ENCODE measurements at regions not wholly inside any gene's neighbourhood (a gene's known extent, or its start where the extent isn't known, plus 50 kb on each side); places are given as distances from the start of the nearest gene placed in this dataset.
"Not testable (repeated sequence)": the region's sequence is repeated elsewhere in the genome, so short reads cannot be mapped to it uniquely, and the experiment has no call there.

DNA sequence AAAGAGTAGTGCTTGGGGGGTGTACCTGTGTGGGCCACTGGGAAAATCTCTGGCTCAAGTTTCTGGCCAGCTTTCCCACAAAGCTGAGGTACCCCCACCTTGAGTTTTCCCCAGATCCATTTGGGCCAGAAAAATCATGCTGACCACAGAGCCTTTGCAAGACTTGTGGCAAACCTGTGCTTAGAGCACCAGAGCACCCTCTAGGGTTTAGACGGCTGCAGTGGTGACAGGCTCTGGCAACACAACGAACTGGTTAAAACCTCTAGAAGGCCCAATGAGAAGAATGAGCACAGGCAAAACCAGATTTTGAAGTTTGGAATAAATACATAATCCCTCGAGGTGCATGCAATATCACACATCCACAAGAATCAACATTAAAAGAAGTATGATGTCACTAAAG is 290.7 kb upstream of the FOLH1 start:
- Mint-ChIP-seq H3K4me3 (no peak overlapping the region), H3K4me1 (no peaks in the 10 kb centered on the region), H3K36me3 (no peaks in the 10 kb centered on the region), H3K9me3 (peaks cover 6% of the 10 kb centered on the region), H3K27ac (no peak overlapping the region), H3K27me3 (no peaks in the 10 kb centered on the region)
- ATAC-seq = no peak

DNA sequence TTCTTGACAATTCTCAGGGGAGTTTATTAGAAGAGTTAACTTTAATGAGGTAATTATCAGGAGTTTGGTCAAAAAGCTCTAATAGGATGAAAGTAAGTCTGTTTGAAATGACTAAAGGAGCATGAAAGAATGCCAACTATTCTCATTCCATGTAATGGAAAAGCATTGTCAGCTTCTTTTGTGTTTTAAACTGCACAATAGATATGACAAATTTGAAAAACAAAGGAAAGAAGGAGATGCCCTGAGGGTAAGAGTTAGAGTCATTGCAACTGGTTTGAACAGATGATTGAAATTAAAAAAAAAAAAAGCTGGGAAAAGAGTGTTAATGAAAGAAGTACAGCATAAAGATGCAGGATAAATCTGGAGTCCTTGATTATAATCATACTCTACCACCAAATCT is 296.8 kb upstream of the FOLH1 start:
- peaks cover 6% of the 10 kb centered on the region for H3K9me3 Mint-ChIP-seq
- no peaks in the 10 kb centered on the region for H3K4me1 Mint-ChIP-seq
- ATAC-seq = no peak
- H3K27me3 Mint-ChIP-seq = no peaks in the 10 kb centered on the region
- H3K36me3 Mint-ChIP-seq = no peaks in the 10 kb centered on the region
- H3K27ac Mint-ChIP-seq = no peak overlapping the region
- H3K4me3 Mint-ChIP-seq = no peak overlapping the region

DNA sequence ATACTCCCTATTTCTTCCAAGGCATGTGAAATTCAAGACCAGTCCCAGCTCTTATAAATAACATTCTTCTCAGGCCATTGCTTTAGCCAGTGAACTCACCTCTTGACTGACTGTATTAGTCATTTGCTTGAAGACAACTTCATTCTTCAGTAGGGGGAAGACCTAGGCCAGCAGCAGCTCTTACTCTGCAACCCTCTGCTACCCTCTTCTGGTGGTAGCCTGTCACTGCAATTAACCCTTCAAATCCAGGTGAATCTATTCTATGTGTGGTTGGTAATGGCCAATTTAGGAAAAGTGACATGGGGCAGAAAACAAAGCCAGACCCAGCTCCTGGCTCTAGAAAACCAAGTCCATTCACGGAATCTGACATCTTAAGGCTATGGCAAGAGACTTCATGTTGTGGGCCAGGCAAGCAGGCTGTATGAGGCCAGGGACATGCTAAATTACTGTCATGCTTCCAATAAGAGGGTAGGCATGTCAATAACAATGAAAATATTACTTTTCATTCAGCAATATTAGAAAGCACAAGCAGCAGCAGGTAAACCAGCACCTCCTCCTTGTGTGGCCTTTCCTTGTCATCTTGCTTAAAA is 317.9 kb upstream of the FOLH1 start:
- not testable (repeated sequence) for H3K27me3 Mint-ChIP-seq, H3K4me1 Mint-ChIP-seq, H3K9me3 Mint-ChIP-seq, H3K36me3 Mint-ChIP-seq, H3K4me3 Mint-ChIP-seq, H3K27ac Mint-ChIP-seq
- ATAC-seq = peak; percentile 67

DNA sequence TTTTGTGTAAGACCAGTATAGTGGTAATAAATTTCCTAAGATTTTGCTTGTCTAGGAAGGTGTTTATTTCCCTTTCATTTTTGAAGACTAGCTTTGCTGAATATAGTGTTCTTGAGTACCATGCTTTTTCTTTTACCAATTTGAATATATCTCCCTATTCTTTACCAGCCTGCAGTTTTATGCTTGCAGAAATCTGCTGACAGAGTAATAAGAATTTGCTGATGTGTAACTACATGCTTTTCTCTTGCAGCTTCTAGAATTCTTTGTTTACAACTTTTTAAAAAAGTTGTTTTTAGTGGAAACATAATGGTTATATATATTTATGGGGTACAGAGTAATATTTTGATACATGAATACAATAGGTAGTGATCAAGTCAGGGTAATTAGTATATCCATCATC is 324.8 kb upstream of the FOLH1 start:
- Mint-ChIP-seq H3K9me3 (peaks cover 7% of the 10 kb centered on the region), H3K36me3 (no peaks in the 10 kb centered on the region), H3K27ac (no peak overlapping the region), H3K4me3 (no peak overlapping the region), H3K4me1 (no peaks in the 10 kb centered on the region), H3K27me3 (no peaks in the 10 kb centered on the region)
- no peak for ATAC-seq

DNA sequence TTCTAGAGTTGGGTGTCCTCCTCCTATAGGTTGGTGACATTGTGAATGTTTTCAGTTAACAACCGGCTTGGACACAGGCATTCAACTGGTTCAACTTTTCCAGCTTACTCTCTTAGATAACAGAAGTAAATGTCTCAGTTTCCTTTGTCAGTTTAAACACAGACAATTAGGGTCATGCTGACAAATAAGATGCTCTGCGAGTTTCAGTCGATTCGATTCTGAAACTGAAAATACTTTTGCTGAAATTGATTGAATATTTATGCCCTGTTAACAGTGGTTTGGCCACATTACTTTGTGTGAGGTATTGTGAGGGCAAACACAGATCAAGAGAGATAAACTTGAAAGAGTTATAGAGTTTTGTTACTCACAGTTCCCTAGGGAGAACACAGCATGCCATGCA is 330.5 kb upstream of the FOLH1 start:
- not testable (repeated sequence) for H3K27ac Mint-ChIP-seq, H3K4me1 Mint-ChIP-seq, H3K4me3 Mint-ChIP-seq, H3K27me3 Mint-ChIP-seq, H3K36me3 Mint-ChIP-seq, ATAC-seq, H3K9me3 Mint-ChIP-seq

DNA sequence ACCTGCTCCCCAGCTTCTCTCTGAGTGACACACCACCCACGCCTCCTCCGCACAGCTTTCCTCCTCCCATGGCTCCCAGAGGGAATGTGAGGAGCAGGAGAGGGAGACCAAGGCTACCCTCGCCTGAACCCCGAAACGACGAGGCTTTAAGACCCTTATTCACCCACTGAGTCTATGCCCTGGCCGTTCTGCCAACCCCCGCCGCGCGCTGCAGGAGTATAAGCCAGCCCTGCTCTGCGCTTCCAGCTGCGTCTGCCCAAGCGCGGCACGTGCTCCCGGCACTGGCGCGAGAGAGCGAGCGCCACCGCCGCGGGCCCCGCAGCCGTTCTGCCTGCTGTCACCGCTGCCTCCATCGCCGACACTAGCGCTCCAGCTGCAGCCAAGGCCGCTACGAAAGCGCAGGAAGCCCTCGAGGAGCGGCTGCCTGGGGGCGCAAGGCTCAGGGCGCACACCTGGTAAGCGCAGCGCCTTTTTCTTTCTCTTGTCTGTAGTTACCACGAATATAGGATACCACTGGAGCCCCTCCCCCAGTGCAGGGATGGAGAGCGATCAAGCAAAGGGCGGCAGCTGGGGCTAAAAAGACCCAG is 350.0 kb upstream of the FOLH1 start:
- H3K27ac Mint-ChIP-seq, H3K9me3 Mint-ChIP-seq, H3K4me3 Mint-ChIP-seq, ATAC-seq, H3K36me3 Mint-ChIP-seq, H3K4me1 Mint-ChIP-seq: not testable (repeated sequence)
- peaks cover 18% of the 10 kb centered on the region for H3K27me3 Mint-ChIP-seq

DNA sequence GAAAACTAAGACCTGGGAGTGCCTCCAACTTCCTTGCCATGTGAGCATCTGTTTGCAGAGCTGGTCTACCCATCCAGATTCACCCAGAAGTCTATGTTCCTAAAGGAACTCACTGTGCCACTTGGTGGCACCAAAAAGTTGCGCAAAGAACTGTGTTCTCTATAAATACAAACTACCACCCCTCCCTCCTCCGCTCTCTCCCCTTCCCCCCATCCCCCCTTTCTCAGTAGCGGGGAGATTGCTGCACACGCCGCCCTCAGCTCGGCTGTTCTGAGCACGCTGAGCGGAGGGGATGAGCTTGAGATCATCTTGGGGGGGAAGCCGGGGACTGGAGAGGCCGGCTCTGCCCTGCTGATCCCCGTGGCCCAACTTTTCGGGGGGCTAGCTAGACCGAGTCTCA is 352.2 kb upstream of the FOLH1 start:
- H3K9me3 Mint-ChIP-seq, H3K36me3 Mint-ChIP-seq, ATAC-seq, H3K27ac Mint-ChIP-seq, H3K4me1 Mint-ChIP-seq, H3K4me3 Mint-ChIP-seq: not testable (repeated sequence)
- H3K27me3 Mint-ChIP-seq = peaks cover 18% of the 10 kb centered on the region

DNA sequence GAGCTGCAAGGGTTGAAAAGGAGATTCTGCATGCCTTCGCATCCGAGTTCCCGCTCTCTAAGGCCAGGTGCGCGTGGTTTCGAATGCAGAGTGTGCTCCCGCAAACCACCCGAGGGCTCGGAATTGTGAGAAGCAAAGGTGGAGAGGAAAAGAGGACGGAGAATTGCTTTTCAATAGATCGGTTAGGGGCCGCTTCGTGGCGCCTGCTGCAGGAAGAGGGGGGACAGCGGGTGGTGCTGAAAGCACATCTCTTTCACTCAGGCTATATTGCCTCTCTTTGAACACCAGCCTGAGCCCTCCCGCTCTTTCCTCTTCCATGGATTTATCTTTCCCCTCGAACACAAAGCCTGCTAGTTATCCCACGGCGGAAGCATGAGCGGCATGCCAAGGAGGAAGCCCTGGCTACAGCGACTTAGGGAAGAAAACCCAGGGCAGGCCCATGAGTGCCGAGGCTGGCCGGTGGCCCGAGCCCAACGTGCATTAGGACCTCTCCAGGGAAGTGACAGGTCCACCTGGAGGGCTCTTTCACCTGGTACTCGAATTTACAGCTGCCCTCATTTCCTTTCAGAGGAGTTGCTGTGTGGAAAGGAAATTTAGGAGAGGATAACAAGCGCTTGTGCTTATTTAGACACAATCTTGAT is 353.0 kb upstream of the FOLH1 start:
- peaks cover 18% of the 10 kb centered on the region for H3K27me3 Mint-ChIP-seq
- not testable (repeated sequence) for H3K4me1 Mint-ChIP-seq, ATAC-seq, H3K9me3 Mint-ChIP-seq, H3K36me3 Mint-ChIP-seq, H3K27ac Mint-ChIP-seq, H3K4me3 Mint-ChIP-seq

DNA sequence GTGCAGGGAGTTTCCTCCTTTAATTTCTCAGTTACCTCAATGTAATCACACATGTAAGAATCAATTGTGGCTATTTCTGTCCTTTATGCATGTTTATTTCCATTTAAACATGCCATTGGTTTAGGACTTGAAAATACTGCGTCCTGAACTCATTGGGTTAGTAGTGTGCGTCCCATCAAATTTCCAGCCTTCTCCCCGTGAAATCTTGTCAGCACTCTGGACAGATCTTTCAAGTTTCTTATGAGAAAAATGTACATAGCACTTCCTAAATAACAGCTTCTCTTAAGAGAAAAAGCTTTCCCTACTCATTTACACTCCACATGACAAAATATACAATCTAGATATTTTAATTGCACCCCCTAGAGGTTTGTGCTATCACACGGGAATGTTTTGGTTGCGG is 353.9 kb upstream of the FOLH1 start:
- not testable (repeated sequence) for H3K36me3 Mint-ChIP-seq, H3K9me3 Mint-ChIP-seq, ATAC-seq, H3K4me3 Mint-ChIP-seq, H3K27ac Mint-ChIP-seq, H3K4me1 Mint-ChIP-seq
- H3K27me3 Mint-ChIP-seq = peaks cover 18% of the 10 kb centered on the region

DNA sequence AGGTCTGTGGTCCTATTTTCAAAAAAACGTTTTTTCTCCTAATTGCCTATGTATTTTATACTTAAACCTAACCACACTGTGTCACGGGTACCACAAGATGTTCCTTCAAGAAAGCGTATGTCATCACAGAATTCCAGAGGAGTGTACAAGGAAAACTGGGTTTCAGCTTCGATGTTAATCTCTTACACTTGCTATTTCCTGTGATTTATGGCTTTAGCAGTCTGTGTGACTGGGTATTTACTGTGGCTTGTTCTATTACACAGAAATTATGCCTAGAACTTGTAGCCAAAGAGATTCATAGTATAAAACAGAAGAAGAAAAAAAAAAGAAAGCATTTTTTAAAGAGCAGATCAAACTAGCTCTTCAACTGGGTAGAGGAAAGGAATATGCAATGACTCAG is 371.1 kb upstream of the FOLH1 start:
- H3K4me1 Mint-ChIP-seq, ATAC-seq, H3K27me3 Mint-ChIP-seq, H3K27ac Mint-ChIP-seq, H3K36me3 Mint-ChIP-seq, H3K4me3 Mint-ChIP-seq, H3K9me3 Mint-ChIP-seq: not testable (repeated sequence)

DNA sequence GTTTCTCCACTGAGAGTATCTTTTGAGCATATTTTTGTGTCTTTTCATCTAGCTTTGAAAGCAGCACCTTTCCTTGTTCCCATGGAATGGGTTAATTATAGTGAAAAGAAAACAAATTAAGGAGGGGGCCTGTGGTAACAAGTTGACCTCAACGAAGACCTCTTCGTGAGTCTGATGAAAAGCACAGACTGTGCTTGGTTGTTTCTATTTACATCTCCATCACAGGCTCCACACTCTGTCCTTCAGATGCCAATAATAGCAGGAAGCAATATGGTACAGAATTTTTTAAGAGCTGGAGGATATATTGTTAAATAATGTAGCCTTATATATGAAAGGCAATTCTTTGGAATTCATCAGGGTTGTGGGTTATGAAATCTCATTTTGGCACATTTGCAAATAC is 366.7 kb upstream of the OR4C13 start:
- H3K9me3 Mint-ChIP-seq, H3K4me1 Mint-ChIP-seq: not testable (repeated sequence)

DNA sequence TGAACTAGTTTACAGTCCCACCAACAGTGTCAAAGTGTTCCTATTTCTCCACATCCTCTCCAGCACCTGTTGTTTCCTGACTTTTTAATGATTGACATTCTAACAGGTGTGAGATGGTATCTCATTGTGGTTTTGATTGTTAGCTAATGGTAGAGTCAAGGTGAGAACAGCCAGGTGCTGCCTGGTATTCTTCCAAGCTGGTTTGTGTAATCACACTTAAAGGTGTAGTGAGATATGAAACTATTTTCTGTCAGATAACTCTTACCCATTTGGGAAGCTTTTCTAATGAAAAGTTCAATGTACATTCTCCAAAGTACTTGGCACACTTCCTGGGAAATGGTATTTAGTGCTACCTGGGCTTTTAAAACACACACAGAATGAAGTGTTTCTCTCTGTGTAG is 343.3 kb upstream of the OR4C13 start:
- H3K27ac Mint-ChIP-seq, H3K4me3 Mint-ChIP-seq, H3K36me3 Mint-ChIP-seq, H3K4me1 Mint-ChIP-seq, ATAC-seq, H3K9me3 Mint-ChIP-seq, H3K27me3 Mint-ChIP-seq: not testable (repeated sequence)

More for the DNA sequence above, 366.7 kb upstream of the OR4C13 start:
- H3K27me3 Mint-ChIP-seq, H3K36me3 Mint-ChIP-seq, H3K27ac Mint-ChIP-seq, H3K4me3 Mint-ChIP-seq, ATAC-seq: not testable (repeated sequence)

DNA sequence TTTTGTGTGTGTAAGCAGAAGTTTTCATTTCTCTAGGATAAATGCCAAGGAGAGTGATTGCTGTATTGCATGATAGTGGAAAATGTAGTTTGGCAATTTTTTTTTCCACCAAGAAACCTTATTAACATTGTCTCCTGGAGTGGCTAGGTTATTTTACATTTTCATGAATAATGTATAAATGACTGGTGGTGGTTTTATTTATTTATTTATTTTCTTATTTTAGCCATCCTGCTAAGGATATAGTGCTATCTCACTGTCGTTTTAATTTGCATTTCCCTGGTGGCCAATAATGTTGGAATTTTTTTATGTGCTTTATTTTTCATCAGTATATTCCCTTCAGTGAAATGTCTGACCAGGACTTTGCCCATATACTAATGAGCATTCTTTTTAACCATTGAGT is 328.3 kb upstream of the OR4C13 start:
- ATAC-seq, H3K27me3 Mint-ChIP-seq, H3K4me1 Mint-ChIP-seq, H3K9me3 Mint-ChIP-seq, H3K4me3 Mint-ChIP-seq, H3K36me3 Mint-ChIP-seq, H3K27ac Mint-ChIP-seq: not testable (repeated sequence)

DNA sequence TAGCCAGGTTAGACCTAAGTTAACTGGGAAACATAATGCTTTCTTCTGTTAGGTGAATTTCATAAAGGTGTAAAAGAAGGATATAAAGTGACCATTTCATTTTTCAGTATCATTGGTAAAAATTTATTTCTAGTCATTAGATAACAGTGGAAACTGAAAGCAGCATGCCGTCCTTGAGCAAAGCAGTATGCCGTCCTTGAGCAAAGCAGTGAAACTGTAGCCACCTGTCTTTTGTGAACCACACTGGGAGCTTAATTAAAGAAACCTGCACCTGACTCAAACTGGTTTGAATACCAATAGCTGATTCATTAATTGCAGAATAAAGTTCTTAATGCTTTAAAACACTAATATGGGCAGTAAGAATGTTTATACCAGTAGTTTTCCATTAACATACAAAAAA is 281.5 kb upstream of the OR4C13 start:
- H3K27ac Mint-ChIP-seq, H3K4me3 Mint-ChIP-seq, ATAC-seq, H3K36me3 Mint-ChIP-seq, H3K27me3 Mint-ChIP-seq, H3K9me3 Mint-ChIP-seq, H3K4me1 Mint-ChIP-seq: not testable (repeated sequence)

DNA sequence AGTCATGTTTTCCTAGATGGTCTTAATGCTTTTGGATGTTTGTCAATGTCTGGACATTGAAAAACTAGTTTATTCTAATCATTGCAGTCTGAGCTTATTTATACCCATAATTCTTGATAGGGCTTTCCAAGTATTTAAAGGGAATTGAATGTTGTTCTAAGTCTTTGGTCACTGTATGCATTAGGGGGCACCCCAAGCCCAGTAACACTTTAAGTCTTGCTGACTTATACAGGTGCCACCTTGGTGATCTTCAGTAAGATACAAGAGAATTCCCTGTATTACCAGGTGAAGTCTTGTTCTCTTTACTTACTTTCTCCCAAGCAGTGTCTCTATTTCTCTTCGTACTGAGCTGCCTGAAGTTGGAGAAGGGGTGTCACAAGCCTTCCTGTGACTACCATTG is 250.1 kb upstream of the OR4C13 start:
- H3K27me3 Mint-ChIP-seq, ATAC-seq, H3K27ac Mint-ChIP-seq, H3K4me3 Mint-ChIP-seq, H3K36me3 Mint-ChIP-seq, H3K9me3 Mint-ChIP-seq, H3K4me1 Mint-ChIP-seq: not testable (repeated sequence)

DNA sequence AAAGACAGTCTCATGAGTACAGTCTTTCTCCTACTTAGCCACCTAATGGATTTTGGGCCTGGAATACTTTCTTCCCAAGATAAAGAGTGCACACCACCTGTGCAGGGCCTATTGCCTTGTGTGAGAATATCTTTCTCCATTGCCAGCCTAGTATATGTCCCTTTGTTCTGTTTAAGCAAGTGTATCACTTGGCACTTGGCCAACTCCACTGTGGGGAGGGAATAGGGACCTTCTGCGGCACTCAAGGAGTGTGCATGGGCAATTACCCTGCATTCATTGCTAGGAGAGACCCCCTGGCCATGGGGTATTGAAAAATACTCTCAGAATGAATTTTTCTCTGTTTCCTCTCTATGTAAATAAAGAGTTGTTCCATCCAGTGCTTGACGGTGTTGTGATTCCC is 201.7 kb upstream of the OR4C13 start:
- H3K27ac Mint-ChIP-seq, H3K9me3 Mint-ChIP-seq, ATAC-seq, H3K36me3 Mint-ChIP-seq, H3K4me3 Mint-ChIP-seq, H3K27me3 Mint-ChIP-seq, H3K4me1 Mint-ChIP-seq: not testable (repeated sequence)

Measured in stimulated activated memory B cell treated with anti-CD40 and anti-IgM and Interleukin-4, amounts not matched to agents 10 μg/mL and 1 μg/mL and 100 μg/mL, for 72 hours (primary cell).